ENCODE measurements at regions not wholly inside any gene's neighbourhood (a gene's known extent, or its start where the extent isn't known, plus 50 kb on each side); places are given as distances from the start of the nearest gene placed in this dataset.

- TF ChIP-seq ETV6 (conservative IDR thresholded peaks at IDR 0.05 in 1 of 2, IDR thresholded peaks at IDR 0.05 in 1 of 2; ENCODE audit: borderline replicate concordance in 1 of 2, low read depth in 1 of 2) (no peak), CREB1 (IDR thresholded peaks at IDR 0.05; ENCODE audit: low read depth) (no peak)
Observed at GRCh38 chr10:69697006-69697405, 67.0 kb downstream of the FAM241B start.
